ENCODE measurements at regions not wholly inside any gene's neighbourhood (a gene's known extent, or its start where the extent isn't known, plus 50 kb on each side); places are given as distances from the start of the nearest gene placed in this dataset.

DNA sequence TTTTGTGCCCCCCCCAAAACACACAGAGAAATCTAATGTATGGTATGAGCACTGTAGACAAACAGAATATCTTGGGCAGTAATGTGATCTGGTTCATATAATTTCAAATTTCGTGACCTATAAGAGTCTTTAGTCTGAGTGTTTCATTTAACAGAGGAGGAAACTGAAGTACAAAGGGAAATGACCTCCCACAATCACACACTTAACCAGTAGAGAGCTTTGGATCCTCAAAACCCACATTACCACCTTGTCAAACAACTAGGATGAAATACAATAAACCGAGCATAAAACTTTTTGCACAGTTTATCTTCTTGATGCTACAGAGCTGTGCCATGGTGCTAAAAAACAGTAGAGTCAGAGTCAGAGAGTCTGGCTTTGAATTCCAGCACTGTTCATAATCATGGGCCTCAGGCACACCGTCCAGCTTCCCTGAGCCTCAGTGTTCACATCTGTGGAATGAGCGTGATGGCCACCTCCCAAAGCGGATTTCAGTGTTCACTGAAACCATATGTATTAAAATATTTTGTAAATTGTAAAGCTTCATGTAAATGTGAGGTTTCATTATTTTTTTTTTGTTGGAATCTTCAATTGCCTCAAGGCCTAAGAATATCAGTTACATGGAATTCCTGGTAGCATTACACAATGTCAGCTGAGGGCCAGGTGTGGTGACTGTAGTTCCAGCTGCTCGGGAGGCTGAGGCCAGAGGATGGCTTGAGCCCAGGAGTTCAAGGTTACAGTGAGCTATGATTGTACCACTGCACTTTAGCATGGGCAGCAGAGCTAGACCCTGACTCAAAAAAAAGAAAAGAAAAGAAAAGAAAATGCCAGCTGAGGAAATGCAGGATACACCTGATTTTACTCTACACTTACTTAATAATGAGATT is 126.4 kb upstream of the FRY start:
- no peak for TF ChIP-seq CTCF (IDR thresholded peaks at IDR 0.05)
- TF ChIP-seq EZH2 (IDR thresholded peaks at IDR 0.05) = no peak
- no peak for TF ChIP-seq EZH2phosphoT487 (IDR thresholded peaks at IDR 0.05)
